ENCODE measurements at regions not wholly inside any gene's neighbourhood (a gene's known extent, or its start where the extent isn't known, plus 50 kb on each side); places are given as distances from the start of the nearest gene placed in this dataset.

DNA sequence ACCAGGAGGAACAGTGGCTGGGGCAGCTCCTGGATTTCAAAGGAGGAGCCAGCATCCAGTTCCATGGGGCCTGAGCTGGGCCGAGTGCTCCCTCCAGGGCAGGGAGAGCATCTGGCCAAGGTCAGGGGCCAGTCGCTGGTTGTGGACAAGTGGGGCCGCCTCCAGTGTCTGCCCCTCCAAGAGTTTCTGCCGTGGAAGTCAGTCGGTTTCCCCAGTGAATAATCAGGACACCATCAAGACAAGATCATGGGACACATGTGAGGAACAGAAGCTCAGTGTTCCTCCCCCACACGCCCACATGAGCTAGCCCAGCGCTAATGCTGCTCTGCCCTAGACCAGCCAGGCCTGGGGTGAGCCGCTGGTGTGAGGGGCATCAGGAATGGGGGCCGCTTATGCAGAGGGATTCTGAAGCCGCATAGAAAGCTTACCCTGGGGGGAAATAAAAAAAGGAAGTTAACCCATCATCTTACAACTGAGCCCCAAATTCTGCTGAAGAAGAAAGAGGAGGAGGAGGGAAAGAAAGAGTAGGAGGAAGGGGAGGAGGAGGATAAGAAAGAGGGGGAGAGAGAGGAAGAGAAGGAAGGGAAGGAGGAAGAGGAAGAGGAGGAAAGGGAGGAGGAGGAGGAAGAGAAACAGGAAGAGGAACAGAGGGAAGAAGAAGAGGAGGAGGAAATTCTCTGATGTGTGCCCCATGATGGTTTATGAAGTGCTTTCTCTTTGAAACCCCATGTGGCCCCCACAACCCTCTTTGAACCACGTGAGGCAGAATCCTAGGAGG, 198.4 kb downstream of the MATN1 start:
- TF ChIP-seq, protein P1, sequence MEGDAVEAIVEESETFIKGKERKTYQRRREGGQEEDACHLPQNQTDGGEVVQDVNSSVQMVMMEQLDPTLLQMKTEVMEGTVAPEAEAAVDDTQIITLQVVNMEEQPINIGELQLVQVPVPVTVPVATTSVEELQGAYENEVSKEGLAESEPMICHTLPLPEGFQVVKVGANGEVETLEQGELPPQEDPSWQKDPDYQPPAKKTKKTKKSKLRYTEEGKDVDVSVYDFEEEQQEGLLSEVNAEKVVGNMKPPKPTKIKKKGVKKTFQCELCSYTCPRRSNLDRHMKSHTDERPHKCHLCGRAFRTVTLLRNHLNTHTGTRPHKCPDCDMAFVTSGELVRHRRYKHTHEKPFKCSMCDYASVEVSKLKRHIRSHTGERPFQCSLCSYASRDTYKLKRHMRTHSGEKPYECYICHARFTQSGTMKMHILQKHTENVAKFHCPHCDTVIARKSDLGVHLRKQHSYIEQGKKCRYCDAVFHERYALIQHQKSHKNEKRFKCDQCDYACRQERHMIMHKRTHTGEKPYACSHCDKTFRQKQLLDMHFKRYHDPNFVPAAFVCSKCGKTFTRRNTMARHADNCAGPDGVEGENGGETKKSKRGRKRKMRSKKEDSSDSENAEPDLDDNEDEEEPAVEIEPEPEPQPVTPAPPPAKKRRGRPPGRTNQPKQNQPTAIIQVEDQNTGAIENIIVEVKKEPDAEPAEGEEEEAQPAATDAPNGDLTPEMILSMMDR (IDR thresholded peaks at IDR 0.05), result no peak
- TF ChIP-seq EP300 (IDR thresholded peaks at IDR 0.05), result no peak
